GM21528 (cell line): ENCODE measurements at regions not wholly inside any gene's neighbourhood (a gene's known extent, or its start where the extent isn't known, plus 50 kb on each side); places are given as distances from the start of the nearest gene placed in this dataset.
"Not testable (repeated sequence)": the region's sequence is repeated elsewhere in the genome, so short reads cannot be mapped to it uniquely, and the experiment has no call there.

Experiments used
- ATAC-seq: cut with Tn5 transposase; IDR thresholded peaks from one replicate; pipeline ENCODE4 v1.9.1; 2021; ENCODE audit warnings: mild to moderate bottlenecking, moderate library complexity; ENCODE audit not compliant: unreplicated experiment, low FRiP score

DNA sequence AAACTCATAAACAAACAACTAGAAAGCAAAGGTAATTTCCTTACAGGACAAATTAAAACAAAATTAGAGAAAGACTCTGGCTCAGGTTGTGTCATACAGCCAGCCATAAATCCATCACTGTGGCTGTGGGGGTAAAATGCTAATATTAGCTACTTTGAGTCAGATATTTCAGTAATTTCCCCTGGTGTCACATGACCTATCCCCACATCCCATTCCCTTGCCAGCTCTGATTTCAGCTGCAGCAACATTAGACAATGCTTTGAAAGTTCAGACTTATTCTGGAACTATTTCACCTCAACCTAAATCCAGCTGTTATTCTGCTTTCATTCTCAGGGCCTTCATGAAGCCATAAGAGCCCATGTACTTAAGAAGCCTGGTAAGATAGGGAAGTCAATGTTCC, 55.3 kb downstream of the RPL10L start:
- no peak for ATAC-seq

DNA sequence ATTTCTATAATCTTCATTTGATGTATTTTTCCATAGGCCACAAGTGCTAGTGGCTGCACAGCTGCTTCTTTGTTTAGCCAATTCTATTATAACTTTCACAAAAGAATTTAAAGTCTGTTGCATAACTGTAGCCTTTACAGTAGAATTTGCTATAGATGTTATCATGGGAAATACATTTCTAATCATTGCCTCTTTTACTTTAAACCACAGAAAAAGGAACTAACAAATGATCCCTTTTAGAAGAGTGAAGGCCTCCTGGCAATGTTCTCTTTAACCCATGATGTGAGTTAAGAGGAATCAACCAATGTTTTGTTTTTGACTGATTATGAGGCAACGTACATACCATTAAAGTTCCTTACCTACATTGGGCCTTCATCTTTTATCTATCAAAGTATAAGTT, 68.8 kb downstream of the RPL10L start:
- no peak for ATAC-seq

DNA sequence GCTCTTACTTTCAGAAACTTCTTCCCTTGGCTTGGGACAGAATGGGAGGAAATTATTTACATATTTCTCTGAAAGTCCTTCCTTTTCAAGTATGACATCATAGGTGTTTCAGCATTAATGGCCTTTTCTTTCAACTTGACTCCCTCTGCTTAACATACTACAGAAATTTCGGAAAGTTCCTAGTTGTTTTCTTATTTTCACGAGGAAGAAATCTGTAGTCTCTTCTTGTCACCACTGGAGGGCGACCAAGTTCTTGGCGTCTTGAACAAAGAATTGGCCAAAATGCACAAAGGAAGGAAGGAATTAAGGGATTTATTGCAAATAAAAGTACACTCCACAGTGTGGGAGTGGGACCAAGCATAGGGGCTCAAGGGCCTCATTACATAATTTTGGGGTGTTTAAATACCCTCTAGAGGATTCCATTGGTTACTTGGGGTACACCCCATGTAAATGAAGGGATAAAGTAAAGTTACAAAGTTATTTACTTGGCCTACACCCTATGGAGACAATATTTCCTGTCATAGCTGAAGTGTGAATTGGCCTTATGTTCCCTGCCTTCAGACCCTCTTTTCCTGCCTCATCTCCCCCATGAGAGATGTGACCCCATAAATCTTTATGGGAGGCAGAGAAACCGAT, 70.4 kb downstream of the RPL10L start:
- ATAC-seq: no peak

DNA sequence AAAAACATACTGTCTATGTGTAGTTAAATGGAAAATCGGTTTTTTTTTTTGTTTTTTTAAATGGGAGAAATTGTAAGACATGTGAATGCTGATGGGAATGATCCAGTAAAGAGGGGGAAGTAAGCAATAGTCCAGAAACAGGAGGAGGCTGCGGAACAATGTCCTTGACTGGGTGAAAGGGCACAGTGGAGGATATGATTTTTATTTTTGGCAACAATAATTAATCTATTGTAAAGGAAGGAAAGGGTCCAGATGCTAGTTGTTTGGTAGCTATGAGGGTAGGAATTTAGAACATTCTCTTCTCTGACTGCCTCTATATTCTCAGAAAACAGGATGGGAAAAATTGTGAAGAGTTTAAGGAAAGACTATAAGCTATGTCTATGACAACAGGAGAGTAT, 76.6 kb downstream of the RPL10L start:
- no peak for ATAC-seq

DNA sequence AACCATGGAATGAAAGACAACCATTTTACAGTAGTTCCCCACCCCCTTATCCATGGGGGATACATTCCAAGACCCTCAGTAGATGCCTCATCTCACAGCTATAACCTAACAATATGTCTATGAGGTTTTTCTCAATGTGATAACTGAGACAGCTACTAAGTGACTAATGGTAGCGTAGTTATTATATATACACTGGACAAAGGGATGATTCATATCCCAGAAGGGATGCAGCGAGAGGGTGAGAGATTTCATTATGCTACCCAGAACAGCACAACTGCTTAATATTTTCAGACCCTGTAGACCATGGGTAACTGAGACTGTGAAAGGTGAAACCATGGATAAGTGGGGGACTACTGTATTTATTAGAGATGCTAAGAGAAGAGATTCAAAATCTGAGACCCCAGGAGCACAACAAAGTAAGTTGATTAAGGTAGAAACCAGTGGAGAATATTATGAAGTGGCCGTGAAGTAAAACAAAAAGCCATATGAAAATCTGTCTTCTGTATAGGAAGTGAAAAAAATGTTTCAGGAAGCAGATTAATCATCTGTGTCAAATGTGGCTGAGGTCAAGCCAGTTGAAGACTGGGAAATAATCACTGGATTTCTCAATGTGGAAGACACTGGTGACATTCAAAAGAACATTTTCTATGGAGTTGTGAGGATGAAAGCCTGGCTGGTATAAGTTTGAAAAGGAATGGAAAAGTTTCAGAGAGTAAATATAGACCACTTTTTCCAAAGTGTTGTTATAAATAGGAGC, 77.2 kb downstream of the RPL10L start:
- no peak for ATAC-seq

DNA sequence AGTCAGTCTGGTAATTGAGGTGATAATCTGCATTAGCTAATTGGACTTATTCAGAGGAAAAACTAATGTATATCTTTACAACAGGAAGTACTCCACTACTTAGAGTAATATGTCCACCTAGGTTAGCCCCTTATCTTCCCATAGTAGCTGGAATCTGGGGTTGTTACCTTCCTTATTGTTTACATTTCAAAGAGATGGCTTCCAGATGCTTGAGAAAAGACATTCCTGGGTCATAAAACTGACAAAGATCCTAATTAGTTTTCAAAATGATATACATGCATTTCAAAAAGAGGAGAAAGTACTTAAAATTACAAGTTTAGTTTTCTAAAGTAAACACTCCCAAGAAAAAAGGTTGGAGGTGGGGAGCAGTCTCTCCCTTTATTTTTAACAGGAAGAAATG, 78.1 kb downstream of the RPL10L start:
- ATAC-seq: no peak

DNA sequence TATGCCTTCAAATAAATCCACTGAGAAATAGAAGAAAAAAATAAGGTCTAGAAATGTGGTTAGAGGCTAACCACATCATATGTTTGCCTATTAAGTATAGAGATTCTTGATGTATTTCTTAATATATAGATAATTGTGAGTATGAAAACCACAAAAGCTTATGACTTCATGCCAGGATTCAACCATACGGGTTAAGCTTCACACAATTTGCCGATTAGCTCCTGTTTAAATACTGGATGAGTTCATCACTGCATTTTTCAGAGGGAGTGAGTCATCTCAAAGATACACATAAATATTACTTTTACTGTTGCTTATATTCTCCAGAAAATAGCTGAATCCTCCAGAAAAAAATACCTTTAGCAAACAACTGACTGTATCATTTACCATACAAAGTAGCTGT, 79.6 kb downstream of the RPL10L start:
- ATAC-seq: no peak

DNA sequence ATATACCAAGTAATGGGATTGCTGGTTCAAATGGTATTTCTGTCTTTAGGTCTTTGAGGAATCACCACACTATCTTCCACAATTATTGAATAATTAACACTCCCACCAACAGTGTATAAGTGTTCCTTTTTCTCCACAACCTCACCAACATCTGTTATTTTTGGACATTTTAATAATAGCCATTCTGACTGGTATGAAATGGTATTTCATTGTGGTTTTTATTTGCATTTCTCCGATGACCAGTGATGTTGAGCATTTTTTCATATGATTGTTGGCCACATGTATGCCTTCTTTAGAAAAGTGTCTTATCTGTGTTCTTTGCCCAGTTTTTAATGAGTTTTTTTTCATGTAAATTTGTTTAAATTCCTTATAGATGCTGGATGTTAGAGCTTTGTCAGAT, 83.4 kb downstream of the RPL10L start:
- ATAC-seq: not testable (repeated sequence)

DNA sequence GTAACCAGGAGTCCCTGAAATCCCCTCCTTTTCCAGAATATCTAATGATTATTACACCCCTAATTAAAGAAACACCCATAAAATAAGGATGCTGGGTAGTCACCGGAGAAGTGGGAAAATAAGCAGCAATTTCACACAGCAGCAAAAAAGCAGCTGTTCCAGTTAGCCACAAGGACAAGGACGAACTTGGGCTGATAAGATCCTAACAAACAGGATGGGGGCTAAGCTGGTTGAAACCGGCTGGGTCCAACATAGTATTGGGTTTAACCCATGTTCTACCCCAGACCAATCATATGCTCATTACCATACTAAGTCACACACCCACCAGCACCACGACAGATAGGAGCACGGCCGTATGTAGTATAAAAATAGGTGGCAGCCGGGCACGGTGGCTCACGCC, 100.7 kb downstream of the RPL10L start:
- ATAC-seq: no peak

DNA sequence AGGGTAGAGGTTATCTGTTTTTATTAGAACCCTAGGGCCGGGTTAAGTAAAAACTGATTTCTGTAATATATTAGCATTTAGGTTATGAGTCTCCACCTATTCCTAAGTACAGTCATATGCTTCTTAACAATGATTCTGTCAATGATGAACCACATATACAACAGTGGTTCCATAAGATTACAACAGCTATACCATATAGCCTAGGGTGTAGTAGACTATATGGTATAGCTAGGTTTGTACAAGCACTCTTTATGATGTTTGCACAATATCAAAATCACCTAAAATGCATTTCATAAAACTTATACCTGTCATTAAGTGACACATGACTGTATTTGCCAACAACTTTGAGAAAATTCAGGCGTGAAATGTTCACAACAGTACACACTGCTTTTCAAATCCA, 110.6 kb downstream of the RPL10L start:
- no peak for ATAC-seq

DNA sequence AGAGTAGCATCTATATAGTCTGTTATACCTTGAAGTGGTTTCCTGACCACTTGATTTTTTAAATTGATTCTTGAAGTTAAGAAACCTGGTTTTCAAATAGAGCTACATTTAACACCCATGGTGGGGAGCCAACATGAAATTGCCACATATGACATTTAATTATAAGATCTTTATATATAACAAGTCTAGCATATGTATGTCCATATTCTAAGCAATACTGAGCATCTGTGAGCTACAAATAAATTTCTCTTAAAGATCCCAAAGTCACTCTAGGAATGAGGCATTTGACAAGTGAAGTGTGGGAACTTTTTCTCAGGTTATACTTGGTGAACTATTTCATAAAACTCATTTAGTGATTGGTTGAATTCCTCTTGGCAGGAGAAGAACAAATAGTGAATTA, 132.5 kb downstream of the RPL10L start:
- ATAC-seq: no peak

DNA sequence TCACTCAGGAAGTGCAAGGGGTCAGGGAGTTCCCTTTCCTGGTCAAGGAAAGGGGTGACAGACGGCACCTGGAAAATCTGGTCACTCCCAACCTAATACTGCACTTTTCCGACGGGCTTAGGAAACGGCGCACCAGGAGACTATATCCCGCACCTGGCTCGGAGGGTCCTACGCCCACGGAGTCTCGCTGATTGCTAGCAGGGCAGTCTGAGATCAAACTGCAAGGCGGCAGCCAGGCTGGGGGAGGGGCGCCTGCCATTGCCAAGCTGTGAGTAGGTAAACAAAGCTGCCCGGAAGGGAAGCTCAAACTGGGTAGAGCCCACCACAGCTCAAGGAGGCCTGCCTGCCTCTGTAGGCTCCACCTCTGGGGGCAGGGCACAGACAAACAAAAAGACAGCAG, 142.8 kb downstream of the RPL10L start:
- not testable (repeated sequence) for ATAC-seq

DNA sequence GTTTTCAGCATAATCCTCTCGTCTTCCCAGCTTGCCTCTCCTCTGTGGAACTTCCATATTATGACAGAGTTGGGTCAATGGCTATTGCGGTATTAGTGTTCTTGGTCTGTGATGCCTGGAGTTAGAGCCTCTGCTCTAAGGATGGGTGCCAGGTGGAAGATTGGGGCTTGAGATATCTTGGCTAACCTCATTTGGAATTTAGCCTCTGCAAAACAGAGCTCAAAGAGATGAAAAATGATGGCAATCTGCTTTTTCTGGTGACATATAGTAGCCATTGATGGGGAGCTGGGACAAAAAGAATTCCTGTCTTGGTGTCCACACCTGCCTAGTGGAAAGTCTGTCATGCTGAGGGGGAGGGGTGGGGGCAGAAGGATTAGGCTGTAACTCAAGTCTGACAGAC, 152.1 kb downstream of the RPL10L start:
- no peak for ATAC-seq

DNA sequence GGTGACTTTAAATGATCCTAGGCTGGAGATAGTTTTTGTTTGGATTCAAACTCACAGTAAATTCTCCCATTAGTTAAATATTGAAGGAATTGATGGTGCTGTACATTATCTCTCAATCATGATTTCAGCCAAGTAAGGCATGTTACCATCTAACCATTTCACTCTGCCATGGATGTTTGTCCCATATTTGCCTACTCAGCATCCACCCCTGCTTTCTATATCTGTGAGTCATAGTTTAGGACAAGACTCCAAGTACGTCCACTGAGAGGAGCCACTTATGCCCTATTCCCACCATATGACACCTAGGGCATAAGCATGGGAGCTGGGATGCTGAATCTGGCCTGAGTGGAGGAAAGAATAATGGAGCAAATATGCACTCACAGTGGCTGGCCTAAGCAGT, 155.2 kb downstream of the RPL10L start:
- ATAC-seq: no peak

DNA sequence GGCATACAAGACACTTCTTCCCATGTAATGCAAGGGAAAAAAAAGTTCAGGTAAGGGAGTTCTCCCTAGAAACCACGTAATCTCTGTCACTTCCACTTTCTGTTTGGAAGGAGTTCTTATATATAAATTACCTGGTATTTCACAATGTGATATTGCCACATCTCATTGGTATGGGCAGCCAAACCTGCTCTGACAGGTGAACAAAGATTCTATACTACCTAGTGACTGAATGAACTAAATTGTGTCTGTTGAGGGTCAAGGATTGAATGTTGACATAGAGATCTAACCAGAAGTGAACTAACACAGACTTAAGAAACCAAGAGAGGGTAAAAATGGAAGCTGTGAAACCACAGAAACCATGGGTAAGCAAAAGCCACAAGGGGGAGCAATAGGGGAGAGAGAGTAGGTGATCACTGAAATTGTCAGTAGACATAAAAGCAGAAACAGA, 161.3 kb downstream of the RPL10L start:
- peak; percentile 98 for ATAC-seq

DNA sequence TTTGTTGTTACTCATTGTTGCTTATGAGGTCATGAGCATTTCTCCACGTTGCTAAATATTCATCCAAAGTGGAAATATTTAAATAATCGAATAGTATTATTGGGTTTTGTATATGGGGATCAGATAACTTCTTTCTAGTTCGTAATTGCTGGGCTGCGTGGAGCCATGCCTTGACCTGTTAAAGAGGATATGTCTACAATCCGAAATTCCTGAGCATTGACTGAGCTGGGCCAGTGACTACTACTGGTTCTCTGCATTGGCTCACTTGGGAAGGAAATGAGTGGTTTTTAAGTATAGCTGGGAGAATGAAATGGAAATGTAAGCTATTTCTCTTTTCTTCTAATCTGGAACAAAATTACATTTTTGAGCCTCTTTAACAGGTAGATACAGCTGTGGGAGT, 163.2 kb downstream of the RPL10L start:
- ATAC-seq: no peak

DNA sequence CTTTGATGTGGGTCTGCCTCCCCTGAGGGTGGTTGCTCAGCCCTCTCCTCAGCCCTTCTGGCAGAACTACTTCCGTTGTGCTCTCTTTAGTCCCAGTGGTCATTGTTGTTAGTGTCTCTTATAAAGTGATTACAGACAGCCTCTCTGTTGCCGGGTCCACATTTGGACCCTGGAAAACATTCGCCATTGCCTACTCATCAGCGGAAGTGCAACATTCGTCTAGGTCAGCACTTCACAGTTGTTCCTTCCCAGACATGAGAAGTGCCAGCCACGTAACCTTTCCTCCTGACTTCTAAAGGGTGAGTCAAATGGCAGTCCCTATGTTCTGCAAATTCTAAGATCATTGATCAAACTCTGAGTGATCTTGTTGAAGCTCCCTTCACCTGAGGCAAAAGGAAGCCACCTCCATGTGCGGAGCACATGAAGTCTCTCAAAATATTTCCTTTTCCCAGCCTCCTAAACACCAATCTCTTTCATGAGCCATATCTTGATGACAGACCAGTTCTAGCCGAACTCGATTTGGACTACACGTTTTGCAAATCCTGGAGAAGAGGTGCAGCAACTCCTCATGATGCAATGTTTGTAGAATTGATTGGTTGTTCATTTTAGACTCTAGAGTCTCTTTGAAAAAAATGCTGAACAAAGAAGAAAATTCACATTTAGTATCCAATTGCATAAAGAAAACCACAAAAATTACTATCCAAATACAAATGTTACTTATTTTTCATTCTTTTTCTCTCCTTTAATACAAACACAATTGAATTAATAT, 163.8 kb downstream of the RPL10L start:
- no peak for ATAC-seq

DNA sequence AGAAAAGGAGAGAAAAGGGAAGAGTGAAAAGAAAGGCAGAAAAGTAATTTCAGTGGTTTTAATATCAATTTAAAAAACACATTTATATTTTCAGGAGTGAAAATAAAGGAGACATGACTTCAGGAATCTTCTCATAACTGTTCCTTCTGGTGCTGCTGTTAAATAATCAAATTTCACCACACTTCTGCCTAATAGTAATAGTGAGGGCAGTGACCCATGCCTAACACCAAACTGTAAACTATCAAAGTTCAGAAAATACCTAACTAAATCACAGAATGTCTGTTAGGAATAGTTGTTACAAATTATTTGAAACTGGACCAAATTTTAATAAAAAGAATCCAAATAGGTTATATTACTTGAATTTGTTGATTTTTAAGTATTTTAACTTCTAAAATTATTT, 169.4 kb downstream of the RPL10L start:
- ATAC-seq: no peak

DNA sequence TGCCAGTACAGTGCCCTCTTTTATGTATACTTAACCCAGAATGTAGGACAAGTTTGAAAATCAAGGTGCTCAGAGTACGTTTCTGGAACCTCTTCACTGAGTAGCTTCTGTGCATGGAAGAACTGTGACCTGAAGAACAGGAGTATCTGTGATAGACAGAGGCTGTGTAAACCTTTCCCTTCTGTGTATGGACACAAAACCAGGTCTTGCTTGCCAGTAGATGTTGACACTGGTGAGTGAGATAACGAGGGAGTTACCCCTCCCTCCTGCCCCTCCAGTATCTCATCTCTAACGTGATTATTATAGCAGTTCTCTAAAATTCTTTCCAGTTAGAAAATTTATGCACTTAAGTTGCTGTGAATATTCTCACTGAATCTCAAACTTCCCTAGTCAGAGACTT, 170.8 kb downstream of the RPL10L start:
- ATAC-seq: no peak

DNA sequence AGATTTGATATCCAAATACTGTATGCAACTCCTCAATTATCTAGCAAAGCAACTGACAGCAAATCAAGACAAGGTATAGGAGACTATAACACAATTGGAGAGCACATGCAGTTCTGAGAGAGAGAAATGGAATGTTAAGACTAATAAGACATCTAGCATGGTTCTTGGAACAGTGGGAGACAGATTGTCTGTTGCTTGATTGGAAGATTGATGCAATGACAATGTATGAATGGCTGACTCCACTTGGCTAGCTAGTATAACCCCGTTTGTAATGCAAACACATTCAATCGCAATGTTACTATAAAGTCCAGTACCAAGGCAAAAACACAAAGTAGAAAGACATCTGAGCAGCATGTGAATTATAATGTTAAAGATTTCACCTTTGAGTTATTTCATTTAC, 179.3 kb downstream of the RPL10L start:
- ATAC-seq: no peak

DNA sequence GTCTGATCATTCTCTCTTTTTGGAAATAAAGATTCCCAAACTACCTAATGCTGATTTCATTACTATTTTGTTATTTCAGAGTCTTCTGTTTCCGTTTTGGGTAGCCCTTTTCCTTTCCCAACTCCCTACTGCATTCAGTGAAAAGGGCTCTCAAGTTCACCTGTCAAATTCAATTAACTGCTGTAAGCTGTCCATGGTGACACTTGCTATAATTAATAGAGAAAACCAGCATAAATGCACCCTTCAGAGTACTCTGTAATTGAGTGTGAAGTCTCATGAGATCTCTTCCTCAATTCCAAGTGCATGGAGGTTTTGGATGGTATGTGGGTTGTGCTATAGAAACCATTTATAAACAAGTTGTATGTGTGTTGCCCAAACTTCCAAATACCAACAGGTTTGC, 187.2 kb downstream of the RPL10L start:
- ATAC-seq: no peak

DNA sequence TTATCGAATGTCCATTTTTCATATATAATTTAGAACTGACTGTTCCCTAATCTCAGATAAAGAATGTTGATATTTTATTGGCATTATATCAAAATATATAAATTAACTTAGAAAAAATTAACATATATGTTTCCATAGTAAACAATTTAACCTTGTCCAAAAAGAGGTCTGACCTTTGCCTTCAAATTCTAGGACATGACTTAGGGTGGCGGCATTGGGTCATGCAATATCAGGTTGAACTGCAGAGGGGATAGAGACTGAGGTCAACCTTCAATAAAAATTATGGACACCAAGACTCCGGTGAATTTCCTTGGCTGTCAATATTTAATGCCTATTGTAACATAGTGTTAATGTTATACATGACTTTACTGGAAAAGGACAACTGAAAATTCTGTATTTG, 199.8 kb downstream of the RPL10L start:
- ATAC-seq: no peak
